HG02678 (cell line): ENCODE measurements at regions not wholly inside any gene's neighbourhood (a gene's known extent, or its start where the extent isn't known, plus 50 kb on each side); places are given as distances from the start of the nearest gene placed in this dataset.
A peak's percentile ranks its signal among the peaks of the same experiment; 100 is the strongest.
"Not testable (repeated sequence)": the region's sequence is repeated elsewhere in the genome, so short reads cannot be mapped to it uniquely, and the experiment has no call there.

ENCODE experiments used
- ATAC-seq: cut with Tn5 transposase; IDR thresholded peaks from one replicate; pipeline ENCODE4 v1.9.1; 2021; ENCODE audit warnings: mild to moderate bottlenecking, moderate library complexity; ENCODE audit not compliant: unreplicated experiment

DNA sequence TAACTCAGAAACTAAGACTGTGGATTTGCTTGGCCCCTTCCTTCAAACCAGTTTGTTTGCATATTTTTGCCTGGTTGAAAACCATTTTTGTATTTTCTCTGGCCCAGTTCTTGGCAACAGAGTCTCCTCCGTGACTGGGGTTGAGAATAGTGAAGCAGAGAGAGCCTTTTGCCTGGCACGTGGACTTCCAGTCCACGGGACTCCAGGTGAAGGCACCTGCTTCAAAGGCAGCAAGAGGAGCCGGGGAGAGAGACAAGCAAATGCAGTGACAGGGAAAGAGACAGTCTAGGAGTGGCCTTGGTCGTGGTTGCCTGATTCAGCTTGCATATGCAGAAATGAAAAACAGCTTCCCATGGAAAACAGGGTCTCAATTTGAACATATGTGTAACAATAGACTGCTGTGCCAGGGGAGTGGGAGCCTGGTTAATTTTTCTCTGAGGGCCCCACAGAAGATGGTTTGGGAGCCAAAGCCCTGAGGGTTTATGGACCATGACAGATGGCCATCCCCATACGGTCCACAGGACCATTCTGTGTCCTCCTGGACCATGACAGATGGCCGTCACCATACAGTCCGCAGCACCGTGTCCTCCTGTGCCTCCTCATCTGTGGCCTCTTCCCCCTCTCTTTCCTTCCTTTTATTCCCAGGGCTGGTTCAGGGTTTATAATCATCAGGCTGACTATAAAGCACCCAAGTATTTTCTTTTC, 272.2 kb upstream of the RASGEF1B start:
- ATAC-seq: no peak

DNA sequence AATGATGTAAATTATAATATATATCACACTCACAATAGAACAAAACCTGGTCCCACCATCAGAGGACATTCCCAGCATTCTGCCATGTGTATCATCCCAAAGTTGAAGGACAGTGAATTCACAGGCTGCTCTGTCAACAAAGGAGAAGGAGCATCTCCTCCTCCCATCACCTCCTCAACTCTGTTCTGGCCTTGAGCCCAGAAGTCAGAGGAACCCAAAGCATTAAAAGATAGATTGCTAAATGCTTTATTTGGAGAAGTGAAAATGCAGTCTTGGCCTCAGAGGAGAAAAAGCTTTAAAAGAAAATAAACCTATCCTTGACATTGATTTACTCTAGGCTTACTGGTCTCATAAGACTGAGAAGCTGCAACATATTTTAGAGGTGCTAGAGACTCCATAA, 268.8 kb upstream of the RASGEF1B start:
- no peak for ATAC-seq

DNA sequence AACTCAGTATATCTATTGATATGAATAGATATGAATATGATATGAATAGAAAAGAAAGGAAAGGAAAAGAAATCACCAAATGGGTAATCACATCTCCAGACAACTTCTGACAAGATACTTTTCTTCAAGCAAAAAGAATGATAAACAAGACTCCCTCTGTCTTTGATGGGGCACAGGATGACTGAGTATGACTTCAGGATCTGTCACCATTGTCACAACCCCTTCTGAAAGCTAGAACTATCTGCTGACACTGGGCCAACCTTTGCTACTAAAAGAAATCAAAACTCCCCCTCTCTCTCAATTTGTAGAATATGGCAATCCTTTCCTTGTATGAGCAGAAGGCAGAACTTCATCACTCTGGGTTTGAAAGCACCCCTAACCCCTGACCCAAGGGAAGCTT, 267.2 kb upstream of the RASGEF1B start:
- no peak for ATAC-seq

DNA sequence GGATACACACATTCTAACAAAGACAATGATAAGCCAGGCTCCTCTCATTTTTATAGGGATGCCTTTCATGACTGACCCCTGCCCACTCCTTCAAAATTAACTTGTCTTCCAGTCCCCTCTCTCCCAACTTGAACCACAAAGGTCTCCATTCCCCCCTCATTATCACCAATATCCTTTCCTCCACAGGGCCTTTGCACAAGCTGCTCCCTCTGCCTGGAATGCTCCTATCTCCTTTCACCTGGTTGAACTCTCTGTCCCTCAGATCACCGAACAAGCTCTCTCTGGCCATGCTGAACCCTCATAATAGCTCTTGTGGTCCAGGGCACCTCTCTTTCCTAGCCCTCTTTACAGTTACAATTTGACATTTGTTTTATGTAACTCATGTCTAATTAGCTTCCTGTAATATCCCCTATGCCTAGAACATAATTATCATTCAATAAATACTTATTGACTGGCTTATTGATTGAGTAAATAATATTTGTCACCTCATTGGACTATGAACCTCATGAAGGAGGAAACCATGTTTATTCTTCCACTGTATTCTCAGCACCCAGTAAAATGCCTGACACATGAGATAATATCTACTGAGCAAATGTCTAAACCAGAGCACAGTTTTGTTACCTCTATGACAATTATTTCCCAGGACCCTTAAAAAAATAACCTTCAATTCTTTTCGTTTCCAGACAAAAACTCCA, 266.3 kb upstream of the RASGEF1B start:
- ATAC-seq: no peak

DNA sequence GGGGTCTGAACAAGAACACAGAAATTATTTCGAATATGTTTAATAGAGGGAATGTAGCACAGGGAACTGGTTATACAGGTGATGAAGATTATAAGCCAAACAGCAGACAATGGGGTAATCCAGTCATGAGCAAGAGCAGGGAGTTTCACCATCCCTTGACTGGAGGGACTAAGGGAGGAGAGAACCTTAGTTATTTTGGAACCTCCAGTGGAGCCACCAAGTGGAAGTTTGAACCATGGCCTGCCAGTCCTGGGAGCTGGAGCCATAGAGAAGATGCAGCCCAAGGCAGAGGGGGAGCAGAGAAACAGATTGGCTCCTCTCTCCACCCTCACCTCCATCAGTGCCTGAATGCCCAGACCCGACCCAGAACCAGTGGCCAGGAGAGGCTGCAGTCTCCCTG, 264.6 kb upstream of the RASGEF1B start:
- ATAC-seq: no peak

DNA sequence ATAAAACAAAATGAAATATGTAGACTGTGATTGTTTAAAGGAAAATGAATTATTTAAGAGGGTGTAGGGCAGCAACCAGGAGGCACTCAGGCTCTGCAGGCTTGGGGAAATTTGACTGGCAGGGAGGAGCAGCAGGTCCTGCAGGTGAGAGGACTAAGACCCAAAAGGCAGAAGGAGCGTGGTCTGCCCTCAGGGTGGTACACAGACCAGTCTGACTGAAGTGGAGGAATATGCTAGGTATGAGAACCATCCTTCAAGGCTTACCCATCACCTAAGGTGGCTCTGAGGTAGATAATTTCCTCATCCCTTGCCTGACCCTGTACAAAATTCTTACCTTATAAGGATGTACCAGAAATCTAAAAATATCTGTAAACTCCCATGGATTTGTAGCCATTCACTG, 261.3 kb upstream of the RASGEF1B start:
- no peak for ATAC-seq

DNA sequence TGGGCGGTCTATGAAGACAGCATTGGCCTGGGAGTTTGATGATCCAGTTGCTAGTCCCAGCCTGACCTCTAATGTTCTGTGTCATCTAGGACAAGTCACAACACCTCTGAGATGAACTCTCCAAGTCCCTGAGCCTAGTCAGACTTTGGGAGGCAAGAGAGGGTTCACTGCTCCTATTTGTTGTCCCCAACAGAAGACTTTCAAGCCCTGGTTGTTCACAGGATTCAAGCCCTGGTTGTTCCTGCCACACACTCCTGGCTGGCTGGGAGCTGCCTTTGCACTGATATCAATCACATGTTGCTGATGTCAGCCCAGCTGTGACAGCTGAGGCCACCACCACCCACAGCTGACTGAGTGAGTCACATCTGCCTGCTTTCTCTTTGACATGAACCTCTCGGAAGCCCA, 253.2 kb upstream of the RASGEF1B start:
- ATAC-seq: peak; percentile 98

DNA sequence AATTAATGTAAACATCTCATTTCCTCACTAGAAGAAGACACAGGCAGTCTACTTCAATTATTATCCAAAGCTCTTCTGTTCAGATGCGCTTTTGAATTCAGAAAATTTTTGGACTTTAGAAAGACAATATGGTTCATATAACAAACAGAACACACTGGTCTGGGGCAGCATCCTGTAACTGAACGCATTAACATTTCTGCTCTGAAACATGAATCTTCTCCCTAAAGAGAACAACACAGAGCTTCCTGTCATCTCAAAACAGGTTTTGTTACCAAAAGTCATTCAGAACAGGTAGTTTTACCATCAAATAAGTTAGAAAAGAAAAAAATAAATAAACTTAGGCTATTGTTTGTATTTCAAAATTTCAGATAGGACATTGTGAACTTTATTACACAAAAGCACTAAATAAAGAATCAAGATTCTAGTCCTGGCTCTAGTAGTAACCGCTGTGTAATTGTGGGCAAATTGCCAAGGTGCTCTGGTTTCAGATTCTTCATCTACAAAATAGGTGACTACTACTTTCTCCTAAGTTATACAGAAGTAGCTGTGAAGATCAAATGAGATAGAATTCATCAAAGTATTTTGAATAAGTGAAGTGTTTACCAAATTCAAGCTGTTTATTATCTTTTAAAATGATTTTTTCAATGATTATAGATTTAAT, 252.3 kb upstream of the RASGEF1B start:
- ATAC-seq: no peak

DNA sequence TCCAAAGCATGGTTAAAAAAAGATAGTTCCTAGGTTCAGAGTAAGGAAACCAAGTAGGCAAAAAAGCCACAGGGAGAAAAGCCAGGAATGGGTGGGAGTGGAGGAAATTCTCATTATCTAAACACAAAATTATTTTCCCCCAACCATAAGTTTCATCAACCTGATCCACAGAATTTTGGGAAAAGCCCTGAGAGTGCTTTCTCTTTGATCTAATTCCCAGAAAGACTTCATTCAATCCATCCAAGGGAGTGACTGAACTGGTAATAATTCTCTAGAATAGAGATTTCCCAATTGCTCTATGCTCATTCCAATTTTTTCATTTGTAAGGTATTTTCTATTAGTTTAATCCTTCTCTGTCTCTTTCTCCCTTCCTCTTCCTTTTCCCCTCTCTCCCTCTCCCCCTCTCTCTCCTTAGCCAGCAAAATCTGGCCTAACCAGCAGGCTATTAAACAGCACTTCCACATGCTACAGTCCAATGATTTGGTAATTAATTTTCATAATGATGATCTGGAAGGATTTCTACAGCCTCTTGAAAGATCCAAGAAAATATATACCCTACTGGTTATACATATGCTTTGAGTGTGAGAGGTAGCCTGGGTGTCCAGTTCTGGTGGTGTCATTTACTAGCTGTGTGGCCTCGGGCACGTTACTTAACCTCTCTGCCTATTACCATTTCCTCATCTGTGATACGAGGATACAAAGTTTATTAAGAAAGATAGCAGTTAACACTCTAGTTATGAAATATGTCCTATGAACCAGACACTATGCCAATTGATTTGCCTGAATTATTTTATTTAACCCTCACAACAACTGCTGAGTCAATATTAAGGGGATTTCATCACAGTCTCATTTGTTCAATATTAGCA, 251.5 kb upstream of the RASGEF1B start:
- ATAC-seq: no peak

DNA sequence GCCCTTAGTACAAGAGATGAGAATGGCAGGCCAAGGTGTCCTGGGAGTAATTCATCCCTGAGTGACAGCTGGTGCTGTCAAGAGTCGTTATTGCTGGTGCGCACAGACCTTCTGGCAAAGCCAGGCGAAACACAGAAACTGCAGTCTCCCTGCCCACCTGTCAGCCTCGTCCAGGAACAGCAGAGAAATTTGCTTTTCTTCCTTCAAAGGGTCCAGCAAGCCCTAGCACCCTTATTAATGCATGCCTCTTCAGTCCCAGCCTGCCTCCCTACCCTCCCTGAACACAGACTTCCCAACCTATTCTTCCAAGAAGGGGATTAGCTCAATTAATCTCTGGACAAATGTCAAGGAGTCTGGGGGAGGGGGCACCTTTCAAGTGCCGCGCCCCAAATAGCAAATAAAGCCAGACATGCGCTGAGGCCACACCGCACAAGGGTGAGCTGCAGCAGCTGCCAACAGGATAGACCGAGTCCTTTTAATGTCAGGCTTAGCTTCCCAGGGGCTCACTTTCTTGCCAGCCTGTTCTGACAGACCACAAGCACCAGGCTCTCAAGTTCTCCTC, 250.7 kb upstream of the RASGEF1B start:
- ATAC-seq: no peak

DNA sequence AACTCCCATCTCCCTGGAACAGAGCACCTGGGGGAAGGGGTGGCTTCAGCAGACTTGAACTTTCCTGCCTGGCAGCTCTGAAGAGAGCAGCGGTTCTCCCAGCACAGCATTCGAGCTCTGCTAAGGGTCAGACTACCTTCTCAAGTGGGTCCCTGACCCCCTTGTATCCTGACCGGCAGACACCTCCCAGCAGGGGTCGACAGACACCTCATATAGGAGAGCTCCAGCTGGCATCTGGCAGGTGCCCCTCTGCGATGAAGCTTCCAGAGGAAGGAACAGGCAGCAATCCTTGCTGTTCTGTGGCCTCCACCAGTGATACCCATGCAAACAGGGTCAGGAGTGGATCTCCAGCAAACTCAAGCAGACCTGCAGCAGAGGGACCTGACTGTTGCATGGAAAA, 244.1 kb upstream of the RASGEF1B start:
- no peak for ATAC-seq

DNA sequence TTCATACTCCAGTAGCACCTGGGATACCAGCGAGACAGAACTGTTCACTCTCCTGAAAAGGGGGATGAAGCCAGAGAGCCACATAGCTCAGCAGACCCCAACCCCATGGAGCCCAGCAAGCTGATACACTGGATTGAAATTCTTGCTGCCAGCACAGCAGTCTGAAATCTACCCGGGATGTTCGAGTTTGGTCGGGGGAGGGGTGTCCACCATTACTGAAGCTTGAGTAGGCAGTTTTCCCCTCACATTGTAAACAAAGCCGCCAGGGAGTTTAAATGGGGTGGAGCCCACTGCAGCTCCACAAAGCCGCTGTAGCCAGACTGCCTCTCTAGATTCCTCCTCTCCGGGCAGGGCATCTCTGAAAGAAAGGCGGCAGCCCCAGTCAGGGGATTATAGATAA, 243.7 kb upstream of the RASGEF1B start:
- not testable (repeated sequence) for ATAC-seq

DNA sequence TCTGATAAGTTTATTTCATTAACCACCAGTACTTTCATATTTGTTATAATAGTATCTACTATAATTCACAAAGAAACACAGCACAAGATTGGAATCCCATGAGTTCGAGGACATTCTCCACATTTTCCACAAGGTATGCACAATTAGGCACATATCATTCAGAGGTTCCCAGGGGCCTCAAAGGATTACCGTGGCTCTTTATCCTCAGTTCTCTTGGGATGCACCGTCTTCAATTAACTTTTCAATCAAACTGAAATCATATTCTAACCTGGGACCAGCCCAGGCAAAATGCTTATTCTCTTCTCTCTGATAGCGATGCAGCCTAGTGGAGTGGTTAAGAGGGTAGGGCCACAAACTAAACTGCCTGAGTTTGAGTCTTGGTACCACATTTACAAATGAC, 242.6 kb upstream of the RASGEF1B start:
- no peak for ATAC-seq

DNA sequence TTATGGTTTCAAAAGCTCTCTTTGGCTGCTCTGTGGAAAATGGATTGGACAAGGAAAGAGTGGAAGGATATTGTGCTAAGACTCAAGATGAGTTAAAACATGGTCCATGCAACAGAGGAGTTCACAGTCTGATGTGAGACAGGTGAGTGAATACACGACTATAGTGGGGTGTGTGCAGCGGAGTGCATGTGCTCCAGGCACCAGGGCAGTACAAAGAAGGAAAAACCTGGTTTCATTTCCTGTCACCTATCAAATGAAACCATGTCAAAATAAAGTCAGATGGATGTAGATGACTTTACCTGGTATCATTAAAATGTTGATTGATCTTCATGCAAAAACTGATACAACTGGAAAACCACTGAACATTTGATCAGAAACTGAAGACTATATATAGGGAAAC, 241.0 kb upstream of the RASGEF1B start:
- no peak for ATAC-seq

DNA sequence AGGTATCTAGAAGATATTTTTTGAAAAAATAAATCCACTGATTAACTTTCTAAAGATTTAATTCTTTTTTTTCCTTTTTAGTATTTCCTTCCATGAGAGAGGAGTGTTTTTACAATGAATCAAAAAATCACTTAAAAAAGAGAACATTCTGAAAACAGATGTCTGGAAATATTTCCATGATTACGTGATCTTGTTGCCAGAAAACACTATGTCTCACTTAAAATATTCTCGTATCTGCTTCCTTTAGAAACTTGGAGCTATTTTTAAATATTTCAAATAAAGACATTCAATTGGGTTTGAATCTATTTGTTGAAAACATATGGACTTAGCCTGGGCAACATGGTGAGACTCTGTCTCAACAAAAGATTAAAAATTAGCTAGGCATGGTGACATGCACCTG, 232.8 kb upstream of the RASGEF1B start:
- ATAC-seq: no peak

DNA sequence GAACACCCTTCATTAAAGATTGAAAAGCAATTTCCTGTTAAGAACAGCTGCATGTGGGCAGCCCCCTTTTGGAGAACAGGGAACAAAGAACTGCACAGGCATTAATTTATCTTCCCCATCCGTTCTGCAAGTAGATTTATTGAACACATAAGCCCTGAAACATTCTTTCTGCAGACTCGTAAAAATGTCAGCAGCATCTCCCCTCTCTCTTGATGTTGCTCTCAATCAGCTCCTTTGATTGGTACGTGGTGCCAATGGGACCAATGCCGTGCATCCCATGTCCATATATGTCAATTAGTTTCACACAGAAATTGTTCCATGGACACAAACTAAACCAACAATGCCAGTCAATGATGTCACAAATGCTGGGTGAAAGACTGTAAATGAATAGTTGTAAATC, 228.5 kb upstream of the RASGEF1B start:
- no peak for ATAC-seq

DNA sequence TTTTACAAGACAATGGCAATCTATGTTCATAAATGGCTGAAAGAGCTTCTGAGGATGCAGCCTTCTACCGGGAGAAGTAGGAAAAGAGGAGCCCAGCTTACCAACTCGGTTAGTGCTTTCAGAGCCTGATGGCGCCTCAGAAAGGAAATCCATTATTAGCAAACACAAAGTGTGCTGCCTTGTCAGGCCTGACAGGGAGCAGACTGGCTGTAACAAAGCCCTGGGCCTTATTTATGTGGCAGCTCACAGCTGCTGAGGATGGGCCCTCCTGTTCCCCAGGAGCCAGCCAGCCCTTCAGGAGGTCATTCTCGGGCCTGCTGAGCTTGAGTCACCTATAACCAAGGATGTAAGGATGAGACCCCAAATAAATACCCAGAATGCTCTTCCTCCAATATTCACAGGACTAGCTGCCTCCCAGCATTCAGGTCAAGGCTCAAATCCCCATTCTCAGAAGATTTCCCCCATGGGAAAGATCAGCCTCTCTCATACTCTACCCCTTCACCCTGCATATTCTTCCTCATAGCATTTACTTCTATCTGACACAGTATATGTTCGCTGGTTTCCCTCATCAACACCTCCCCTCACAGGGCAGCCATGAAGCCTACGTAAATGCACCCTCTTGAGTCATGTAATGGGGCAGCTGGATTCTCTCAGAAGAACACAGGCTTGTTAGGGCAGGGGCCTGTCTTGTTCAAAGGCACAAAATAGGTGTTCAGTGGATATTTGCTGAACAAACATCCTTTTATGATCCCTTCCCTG, 227.0 kb upstream of the RASGEF1B start:
- no peak for ATAC-seq

DNA sequence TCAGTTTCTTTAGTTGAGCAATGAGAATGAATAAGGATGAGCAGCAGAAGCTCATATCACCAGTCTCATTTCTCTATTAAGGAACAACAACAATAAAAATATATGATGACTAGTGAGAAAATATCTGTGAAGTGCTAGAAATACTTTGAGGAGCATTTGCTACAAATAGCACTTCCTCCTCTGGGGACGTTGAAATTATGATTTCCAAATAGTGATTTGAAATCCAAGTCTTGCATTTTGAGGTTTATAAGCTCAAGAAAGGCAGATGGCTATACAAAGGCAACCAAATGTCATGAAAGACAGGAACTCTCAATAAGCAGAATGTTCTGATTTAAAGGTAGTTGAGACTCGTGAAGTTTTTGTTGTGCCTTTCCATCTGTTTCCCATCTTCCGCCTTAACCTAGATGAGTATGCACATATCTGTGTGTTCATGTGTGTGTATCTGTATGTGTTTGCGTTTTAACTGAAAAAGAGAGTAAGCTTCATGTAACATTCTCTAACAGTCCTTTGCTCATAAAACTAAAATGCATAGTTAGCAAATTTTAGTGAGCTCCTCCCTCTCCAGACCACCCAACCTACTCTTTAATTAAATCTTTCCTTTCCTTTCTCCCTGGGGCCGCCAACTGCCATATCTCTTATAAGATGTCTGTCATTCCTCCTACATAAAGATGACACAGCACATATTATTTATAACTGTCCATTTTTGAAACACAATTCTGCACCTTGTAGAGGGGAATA, 222.6 kb upstream of the RASGEF1B start:
- no peak for ATAC-seq

DNA sequence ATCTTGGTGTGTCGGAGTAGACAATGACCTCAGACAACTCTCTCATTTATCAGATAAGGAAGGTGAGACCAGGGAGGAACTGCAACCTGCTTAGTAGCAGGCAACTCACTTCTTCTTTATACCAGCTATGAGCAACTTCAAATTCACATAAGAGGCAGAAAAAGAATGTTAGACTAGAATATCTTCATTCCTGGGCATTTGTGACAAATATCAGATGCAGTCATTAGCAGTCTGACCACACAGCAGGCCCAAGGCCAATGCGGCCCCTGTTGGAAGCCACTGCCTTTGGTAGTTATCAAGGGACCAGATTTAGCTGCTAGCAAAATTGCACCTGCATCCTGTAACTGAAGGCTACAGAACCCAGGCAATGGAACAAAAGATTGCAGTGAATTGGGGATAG, 219.2 kb upstream of the RASGEF1B start:
- no peak for ATAC-seq

DNA sequence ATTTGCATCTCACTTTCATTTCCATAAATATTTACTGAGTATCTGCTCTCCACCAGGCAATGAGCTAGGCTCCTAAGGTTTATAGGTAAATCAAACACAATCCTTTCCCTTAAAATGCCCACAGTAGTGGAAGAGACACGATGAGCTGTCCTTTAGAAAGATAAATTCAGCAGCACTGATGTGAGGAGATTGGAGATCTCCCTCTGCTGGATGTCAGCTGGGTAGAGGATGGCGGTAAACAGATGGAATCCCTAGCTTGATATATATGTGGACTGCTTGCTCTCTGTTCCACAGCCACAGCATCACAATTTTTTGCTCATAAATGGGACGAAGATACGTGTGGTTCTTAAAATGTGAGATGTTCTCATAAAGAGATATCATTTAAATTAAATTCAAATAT, 216.4 kb upstream of the RASGEF1B start:
- no peak for ATAC-seq
